ENCODE measurements at regions not wholly inside any gene's neighbourhood (a gene's known extent, or its start where the extent isn't known, plus 50 kb on each side); places are given as distances from the start of the nearest gene placed in this dataset.

- Histone ChIP-seq H3K79me2 (ENCODE audit: insufficient read depth) (no peaks in the 10 kb centered on the region), H3K4me1 (ENCODE audit: control insufficient read depth in 1 of 2, insufficient read depth in 2 of 2, low read depth in 1 of 2, low read length in 1 of 2) (peaks cover 0 to 8% of the 10 kb centered on the region in 2 experiments; a peak in 1 of 4 replicates), H3K4me3 (ENCODE audit: low read depth in 2 of 2, low read length in 1 of 2) (no peak overlapping the region), H2AFZ (ENCODE audit: low read depth) (no peak overlapping the region), H3K9ac (no peak overlapping the region), H3F3A (replicated peaks; ENCODE audit: insufficient read depth) (no peaks in the 10 kb centered on the region), H4K20me1 (ENCODE audit: insufficient read depth) (no peaks in the 10 kb centered on the region), H3K9me3 (no peaks in the 10 kb centered on the region), H3K4me2 (no peak overlapping the region), H3K36me3 (replicated peaks in 1 of 2; ENCODE audit: control insufficient read depth in 1 of 2, insufficient read depth in 2 of 2, low read length in 1 of 2) (no peaks in the 10 kb centered on the region), H3K27me3 (ENCODE audit: insufficient read depth) (no peaks in the 10 kb centered on the region), H3K9me2 (no peaks in the 10 kb centered on the region), H3K27ac (ENCODE audit: low read depth in 2 of 2, low read length in 1 of 2) (no peak overlapping the region)
- POLR2A ChIA-PET = no interaction called here
- no peak for TF ChIP-seq RCOR1 (IDR thresholded peaks at IDR 0.05; ENCODE audit: low read length)
- TF ChIP-seq MXI1 (IDR thresholded peaks at IDR 0.05; ENCODE audit: low read depth, low read length) = no peak
- TF ChIP-seq RAD21 (IDR thresholded peaks at IDR 0.05; ENCODE audit: low read length) = no peak
- no peak for TF ChIP-seq ELF1 (IDR thresholded peaks at IDR 0.05)
- no peak for TF ChIP-seq CHD2 (IDR thresholded peaks at IDR 0.05; ENCODE audit: low read length, partially characterized antibody)
- TF ChIP-seq FOXJ3 (CRISPR knock-in tag; IDR thresholded peaks at IDR 0.05) = no peak
- no peak for TF ChIP-seq REST (IDR thresholded peaks at IDR 0.05; ENCODE audit: low read depth, low read length)
- TF ChIP-seq POLR2AphosphoS5 (IDR thresholded peaks at IDR 0.05; ENCODE audit: low read depth, low read length) = no peak
- no peak for TF ChIP-seq NRF1 (IDR thresholded peaks at IDR 0.05; ENCODE audit: low read depth, low read length)
- TF ChIP-seq TAF1 (IDR thresholded peaks at IDR 0.05; ENCODE audit: borderline replicate concordance, low read depth, low read length) = no peak
- no peak for TF ChIP-seq FOSL2 (IDR thresholded peaks at IDR 0.05; ENCODE audit: borderline replicate concordance, low read depth)
- TF ChIP-seq TCF12 (IDR thresholded peaks at IDR 0.05) = no peak
- no peak for TF ChIP-seq TEAD4 (IDR thresholded peaks at IDR 0.05; ENCODE audit: borderline replicate concordance, insufficient read depth)
- TF ChIP-seq, protein P1, sequence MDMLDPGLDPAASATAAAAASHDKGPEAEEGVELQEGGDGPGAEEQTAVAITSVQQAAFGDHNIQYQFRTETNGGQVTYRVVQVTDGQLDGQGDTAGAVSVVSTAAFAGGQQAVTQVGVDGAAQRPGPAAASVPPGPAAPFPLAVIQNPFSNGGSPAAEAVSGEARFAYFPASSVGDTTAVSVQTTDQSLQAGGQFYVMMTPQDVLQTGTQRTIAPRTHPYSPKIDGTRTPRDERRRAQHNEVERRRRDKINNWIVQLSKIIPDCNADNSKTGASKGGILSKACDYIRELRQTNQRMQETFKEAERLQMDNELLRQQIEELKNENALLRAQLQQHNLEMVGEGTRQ (IDR thresholded peaks at IDR 0.05; ENCODE audit: borderline replicate concordance, low read depth, low read length) = no peak
- no peak for TF ChIP-seq NFIC (IDR thresholded peaks at IDR 0.05; ENCODE audit: borderline replicate concordance)
- no peak for TF ChIP-seq RFX5 (IDR thresholded peaks at IDR 0.05; ENCODE audit: low read length)
- TF ChIP-seq SIN3A (IDR thresholded peaks at IDR 0.05; ENCODE audit: borderline replicate concordance, low read depth, low read length) = no peak
- TF ChIP-seq GATA2 (CRISPR knock-in tag; IDR thresholded peaks at IDR 0.05) = no peak
- TF ChIP-seq EZH2phosphoT487 (IDR thresholded peaks at IDR 0.05; ENCODE audit: borderline replicate concordance, low read depth) = no peak
- CTCF ChIA-PET = no interaction called here
- no peak for DNase-seq
- WGBS (ENCODE audit: low lambda C conversion rate) = 54% methylated on average over 5 of the region's 5 CpGs
These were observed 246.9 kb upstream of the LRRC7 start for GRCh38 chr1:69320757-69321211.

Measured in SK-N-SH (cell line).